ENCODE measurements at regions not wholly inside any gene's neighbourhood (a gene's known extent, or its start where the extent isn't known, plus 50 kb on each side); places are given as distances from the start of the nearest gene placed in this dataset.

DNA sequence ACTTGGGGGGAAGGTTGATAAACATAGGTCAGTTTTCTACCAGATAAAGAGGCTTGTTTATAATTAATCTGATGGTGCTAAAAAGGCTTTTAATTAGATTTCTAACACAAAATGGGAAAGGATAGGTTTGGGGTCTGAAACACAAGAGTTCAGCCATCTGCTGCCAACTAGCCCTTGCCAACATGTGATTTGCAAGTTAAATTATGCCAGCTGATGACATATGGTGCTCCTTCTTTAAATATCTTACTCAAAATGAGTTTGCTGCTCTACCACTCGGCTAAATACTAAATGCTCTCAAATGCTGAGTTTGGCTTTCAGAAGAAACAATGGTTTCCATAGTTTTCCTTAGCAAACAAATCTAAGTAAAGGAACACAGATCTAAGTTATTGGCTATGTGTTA is 557.8 kb upstream of the CCDC54 start:
- H3K36me3 ChIP-seq (ENCODE audit: insufficient read depth, low read length): no peaks in the 10 kb centered on the region
- no peaks in the 10 kb centered on the region for H3K79me2 ChIP-seq (ENCODE audit: low read length)
- H3K4me3 ChIP-seq (ENCODE audit: low read length): no peak overlapping the region
- no peaks in the 10 kb centered on the region for H3K27me3 ChIP-seq (ENCODE audit: low read length)
- H3K4me2 ChIP-seq (ENCODE audit: low read depth, low read length, poor library complexity, severe bottlenecking): no peak overlapping the region
- H4K20me1 ChIP-seq (ENCODE audit: insufficient read depth, low read depth, low read length): no peaks in the 10 kb centered on the region
- peaks cover 3% of the 10 kb centered on the region; the same call in 1 of the 2 replicates for H3K4me1 ChIP-seq (ENCODE audit: low read length)
- H2AFZ ChIP-seq (ENCODE audit: low read length): no peak overlapping the region
- H3K27ac ChIP-seq (ENCODE audit: low read length): no peak overlapping the region
- H3K9me2 ChIP-seq (replicated peaks; ENCODE audit: insufficient read depth, low read length): no peaks in the 10 kb centered on the region
- H3K9ac ChIP-seq (ENCODE audit: low read length): no peak overlapping the region
- H3K9me3 ChIP-seq (ENCODE audit: low read length): no peaks in the 10 kb centered on the region
- DNase-seq: no peak

DNA sequence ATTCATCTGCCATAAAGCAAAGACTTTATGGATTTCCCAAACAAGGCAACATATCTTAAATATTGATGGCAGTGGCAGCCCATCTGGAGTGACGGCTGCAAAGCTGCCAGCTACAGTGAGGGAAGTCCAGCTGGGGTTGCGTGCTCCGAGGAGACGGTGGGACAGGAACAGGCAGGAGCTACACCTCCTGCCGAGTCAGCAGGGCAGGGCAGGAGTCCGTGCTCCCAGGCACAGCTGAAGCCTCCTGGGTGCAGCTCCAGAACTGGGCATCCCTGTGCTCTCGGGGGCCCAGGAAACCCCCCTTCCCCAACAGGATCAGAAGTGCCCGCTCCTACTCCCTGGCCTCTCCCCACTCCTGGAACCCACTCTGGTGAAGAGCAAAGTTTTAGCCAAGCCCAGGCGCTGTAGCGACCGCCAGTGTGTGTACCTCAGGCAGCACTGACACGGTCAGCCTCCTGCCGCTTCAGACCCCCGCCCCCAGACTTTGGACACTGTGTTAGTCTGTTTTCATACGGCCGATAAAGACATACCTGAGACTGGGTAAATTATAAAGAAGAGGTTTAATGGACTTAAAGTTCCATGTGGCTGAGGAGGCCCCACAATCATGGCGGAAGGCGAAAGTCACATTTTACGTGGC is 556.4 kb upstream of the CCDC54 start:
- Histone ChIP-seq H3K9me3 (ENCODE audit: low read length) (no peaks in the 10 kb centered on the region), H3K4me2 (ENCODE audit: low read depth, low read length, poor library complexity, severe bottlenecking) (no peak overlapping the region), H3K4me3 (ENCODE audit: low read length) (no peak overlapping the region), H3K9ac (ENCODE audit: low read length) (no peak overlapping the region), H3K27ac (ENCODE audit: low read length) (no peak overlapping the region), H3K4me1 (ENCODE audit: low read length) (peaks cover 3% of the 10 kb centered on the region; the same call in 1 of the 2 replicates), H4K20me1 (ENCODE audit: insufficient read depth, low read depth, low read length) (no peaks in the 10 kb centered on the region), H2AFZ (ENCODE audit: low read length) (no peak overlapping the region), H3K9me2 (replicated peaks; ENCODE audit: insufficient read depth, low read length) (no peaks in the 10 kb centered on the region), H3K79me2 (ENCODE audit: low read length) (no peaks in the 10 kb centered on the region), H3K27me3 (ENCODE audit: low read length) (no peaks in the 10 kb centered on the region), H3K36me3 (ENCODE audit: insufficient read depth, low read length) (no peaks in the 10 kb centered on the region)
- peak; percentile 36 for DNase-seq

DNA sequence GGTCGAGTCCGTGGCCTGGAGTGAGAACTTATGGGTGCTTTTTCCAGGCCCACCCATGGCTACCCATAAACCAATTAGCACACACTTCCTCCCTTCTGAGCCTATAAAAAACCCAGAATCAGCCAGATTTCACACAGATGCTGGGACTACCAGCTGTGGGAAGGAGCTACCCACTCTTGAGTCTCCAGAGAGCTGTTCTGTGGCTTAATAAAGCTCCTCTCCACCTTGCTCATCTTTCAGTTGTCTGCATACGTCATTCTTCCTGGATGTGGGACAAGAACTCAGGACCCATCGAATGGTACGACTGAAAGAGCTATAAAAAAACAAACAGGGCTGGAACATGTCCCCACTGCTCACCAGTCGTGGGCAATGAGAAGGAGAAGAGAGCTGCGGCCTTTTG is 555.4 kb upstream of the CCDC54 start:
- Histone ChIP-seq H3K79me2 (ENCODE audit: low read length) (no peaks in the 10 kb centered on the region), H3K36me3 (ENCODE audit: insufficient read depth, low read length) (no peaks in the 10 kb centered on the region), H3K4me1 (ENCODE audit: low read length) (peaks cover 3% of the 10 kb centered on the region; the same call in 1 of the 2 replicates), H4K20me1 (ENCODE audit: insufficient read depth, low read depth, low read length) (no peaks in the 10 kb centered on the region), H3K27me3 (ENCODE audit: low read length) (no peaks in the 10 kb centered on the region), H3K9ac (ENCODE audit: low read length) (no peak overlapping the region), H3K4me2 (ENCODE audit: low read depth, low read length, poor library complexity, severe bottlenecking) (no peak overlapping the region), H3K27ac (ENCODE audit: low read length) (no peak overlapping the region), H3K9me2 (replicated peaks; ENCODE audit: insufficient read depth, low read length) (no peaks in the 10 kb centered on the region), H3K4me3 (ENCODE audit: low read length) (no peak overlapping the region), H2AFZ (ENCODE audit: low read length) (no peak overlapping the region), H3K9me3 (ENCODE audit: low read length) (no peaks in the 10 kb centered on the region)
- DNase-seq: no peak

DNA sequence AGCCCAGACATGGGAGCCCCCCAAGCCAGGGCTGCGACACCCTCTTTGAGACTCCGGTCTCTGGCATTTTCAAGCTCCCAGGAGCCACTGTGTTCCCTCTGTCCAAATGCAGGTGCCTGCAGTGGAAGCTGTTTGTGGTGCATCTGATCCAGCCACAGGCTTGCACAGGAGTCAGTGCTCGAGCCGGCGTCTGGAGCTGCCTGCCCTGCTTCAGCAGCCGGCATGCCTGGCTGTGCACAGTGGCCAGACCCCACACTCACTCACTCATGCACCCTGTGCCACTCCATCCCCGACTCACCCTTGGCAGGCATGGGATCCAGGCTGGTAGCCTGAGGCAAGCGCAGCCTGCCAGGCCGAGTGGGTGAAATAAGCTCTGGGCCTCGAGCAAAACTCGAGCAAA is 555.0 kb upstream of the CCDC54 start:
- no peak overlapping the region for H3K4me3 ChIP-seq (ENCODE audit: low read length)
- H3K27me3 ChIP-seq (ENCODE audit: low read length): no peaks in the 10 kb centered on the region
- no peaks in the 10 kb centered on the region for H3K79me2 ChIP-seq (ENCODE audit: low read length)
- H3K9me2 ChIP-seq (replicated peaks; ENCODE audit: insufficient read depth, low read length): no peaks in the 10 kb centered on the region
- no peak overlapping the region for H3K4me2 ChIP-seq (ENCODE audit: low read depth, low read length, poor library complexity, severe bottlenecking)
- H4K20me1 ChIP-seq (ENCODE audit: insufficient read depth, low read depth, low read length): no peaks in the 10 kb centered on the region
- no peak overlapping the region for H2AFZ ChIP-seq (ENCODE audit: low read length)
- no peaks in the 10 kb centered on the region for H3K36me3 ChIP-seq (ENCODE audit: insufficient read depth, low read length)
- H3K9me3 ChIP-seq (ENCODE audit: low read length): no peaks in the 10 kb centered on the region
- H3K4me1 ChIP-seq (ENCODE audit: low read length): peaks cover 3% of the 10 kb centered on the region; the same call in 1 of the 2 replicates
- no peak overlapping the region for H3K27ac ChIP-seq (ENCODE audit: low read length)
- H3K9ac ChIP-seq (ENCODE audit: low read length): no peak overlapping the region
- no peak for DNase-seq

DNA sequence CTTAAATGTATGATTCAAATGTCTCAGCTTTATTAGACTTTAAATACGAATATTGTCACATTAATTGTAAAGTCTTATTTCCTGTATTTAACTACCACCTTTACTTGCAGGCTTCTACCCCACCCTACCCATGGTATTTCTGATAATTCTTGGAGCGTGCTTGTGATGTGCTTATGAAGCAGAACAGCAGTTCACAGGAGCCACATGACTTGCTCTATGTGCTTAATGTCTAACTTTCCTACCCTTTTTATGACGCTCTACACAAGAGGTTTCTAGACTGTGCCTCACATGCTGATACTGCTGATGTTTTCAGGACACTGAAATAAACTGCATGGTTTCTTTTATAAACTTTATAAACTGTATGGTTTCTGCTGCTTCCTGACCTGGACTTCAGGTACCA is 553.5 kb upstream of the CCDC54 start:
- H3K4me2 ChIP-seq (ENCODE audit: low read depth, low read length, poor library complexity, severe bottlenecking): no peak overlapping the region
- H3K9me3 ChIP-seq (ENCODE audit: low read length): no peaks in the 10 kb centered on the region
- no peak overlapping the region for H2AFZ ChIP-seq (ENCODE audit: low read length)
- no peaks in the 10 kb centered on the region for H3K27me3 ChIP-seq (ENCODE audit: low read length)
- DNase-seq: peak; percentile 20
- H3K79me2 ChIP-seq (ENCODE audit: low read length): no peaks in the 10 kb centered on the region
- no peaks in the 10 kb centered on the region for H4K20me1 ChIP-seq (ENCODE audit: insufficient read depth, low read depth, low read length)
- H3K4me1 ChIP-seq (ENCODE audit: low read length): peaks cover 3% of the 10 kb centered on the region; the same call in 1 of the 2 replicates
- no peak overlapping the region for H3K9ac ChIP-seq (ENCODE audit: low read length)
- H3K9me2 ChIP-seq (replicated peaks; ENCODE audit: insufficient read depth, low read length): no peaks in the 10 kb centered on the region
- no peak overlapping the region for H3K4me3 ChIP-seq (ENCODE audit: low read length)
- H3K36me3 ChIP-seq (ENCODE audit: insufficient read depth, low read length): no peaks in the 10 kb centered on the region
- no peak overlapping the region for H3K27ac ChIP-seq (ENCODE audit: low read length)

DNA sequence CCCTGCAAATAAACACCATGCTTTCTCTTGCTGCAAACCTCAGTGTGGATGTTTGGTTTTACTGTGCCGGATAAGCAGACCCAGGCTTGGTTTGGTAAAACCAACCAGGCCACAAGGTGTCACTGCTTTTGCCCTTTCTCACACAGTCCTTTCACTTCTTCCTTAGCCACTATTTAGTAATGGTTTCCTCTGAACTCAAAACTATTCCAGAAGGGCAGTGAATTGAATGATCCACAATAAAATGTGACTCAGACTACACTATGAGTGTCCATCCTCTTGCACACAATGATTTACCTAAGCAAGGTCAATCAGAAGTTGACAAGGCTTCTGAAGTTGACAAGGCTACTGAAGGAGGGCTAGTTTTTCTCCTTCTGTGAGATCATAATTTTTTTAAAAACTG is 552.4 kb upstream of the CCDC54 start:
- H3K9me3 ChIP-seq (ENCODE audit: low read length): no peaks in the 10 kb centered on the region

DNA sequence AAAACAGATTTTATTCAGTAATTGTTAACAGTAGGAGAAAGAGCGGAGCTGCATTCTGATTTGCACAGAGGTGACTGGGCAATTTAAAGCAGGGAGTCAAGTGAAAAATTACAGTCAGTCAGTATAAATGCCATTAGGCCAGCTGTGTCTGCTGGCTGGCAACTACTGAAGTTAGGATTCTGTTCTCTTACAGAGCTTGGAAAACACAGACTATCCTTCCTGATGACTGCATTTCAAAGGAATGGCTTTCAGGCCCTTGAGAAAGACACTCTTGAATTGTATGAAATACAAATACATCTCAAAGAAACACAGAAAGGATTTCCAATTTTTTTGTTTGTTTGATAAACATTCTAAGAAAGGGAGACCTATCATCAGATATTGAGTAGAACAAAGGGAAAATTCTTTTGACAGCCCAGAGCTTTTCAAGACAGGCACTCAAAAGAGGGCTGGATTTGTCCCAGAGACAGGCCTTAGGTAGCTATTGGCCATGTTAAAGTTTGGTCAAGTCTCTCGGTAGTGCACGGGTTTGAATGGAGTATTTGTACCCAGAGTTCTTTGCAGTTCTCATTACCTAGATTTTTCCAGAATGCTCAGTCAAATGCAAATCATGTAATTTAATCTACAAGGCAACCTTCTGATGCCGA is 551.2 kb upstream of the CCDC54 start:
- Histone ChIP-seq H3K36me3 (ENCODE audit: insufficient read depth, low read length) (no peaks in the 10 kb centered on the region), H3K4me2 (ENCODE audit: low read depth, low read length, poor library complexity, severe bottlenecking) (no peak overlapping the region), H3K4me3 (ENCODE audit: low read length) (no peak overlapping the region)

More for the DNA sequence above, 552.4 kb upstream of the CCDC54 start:
- Histone ChIP-seq H3K27me3 (ENCODE audit: low read length) (no peaks in the 10 kb centered on the region), H2AFZ (ENCODE audit: low read length) (no peak overlapping the region), H3K9me2 (replicated peaks; ENCODE audit: insufficient read depth, low read length) (no peaks in the 10 kb centered on the region), H3K36me3 (ENCODE audit: insufficient read depth, low read length) (no peaks in the 10 kb centered on the region), H3K9ac (ENCODE audit: low read length) (no peak overlapping the region), H3K4me3 (ENCODE audit: low read length) (no peak overlapping the region), H3K4me2 (ENCODE audit: low read depth, low read length, poor library complexity, severe bottlenecking) (no peak overlapping the region), H3K79me2 (ENCODE audit: low read length) (no peaks in the 10 kb centered on the region), H3K4me1 (ENCODE audit: low read length) (no peaks in the 10 kb centered on the region), H3K27ac (ENCODE audit: low read length) (no peak overlapping the region), H4K20me1 (ENCODE audit: insufficient read depth, low read depth, low read length) (no peaks in the 10 kb centered on the region)
- peak; percentile 61 for DNase-seq

DNA sequence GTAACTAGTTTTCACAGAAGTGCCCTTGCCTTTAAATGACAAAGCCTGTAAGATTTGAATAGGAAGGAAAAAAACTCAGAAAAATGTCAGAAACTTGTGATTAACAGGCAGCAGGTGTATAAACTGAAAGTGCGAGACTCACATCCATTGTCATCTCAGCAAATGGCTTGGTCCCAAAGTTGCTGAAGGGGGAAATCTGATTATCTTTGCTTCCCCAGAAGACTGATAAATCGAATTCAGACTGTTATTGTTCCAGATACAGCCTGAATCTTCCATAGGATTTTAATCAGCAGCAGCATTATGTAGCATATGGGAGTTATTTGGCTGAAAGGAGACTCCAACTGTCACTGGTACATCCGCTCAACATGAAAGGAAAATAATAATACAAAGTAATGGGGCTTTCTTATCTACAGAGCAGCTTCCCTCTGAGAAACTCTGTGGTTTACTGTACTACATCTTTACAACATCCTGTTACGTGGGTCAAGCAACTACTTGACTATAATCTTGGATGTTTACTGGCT is 550.4 kb upstream of the CCDC54 start:
- no peak overlapping the region for H3K9ac ChIP-seq (ENCODE audit: low read length)
- no peaks in the 10 kb centered on the region for H3K4me1 ChIP-seq (ENCODE audit: low read length)
- H3K9me3 ChIP-seq (ENCODE audit: low read length): no peaks in the 10 kb centered on the region
- no peak overlapping the region for H3K4me2 ChIP-seq (ENCODE audit: low read depth, low read length, poor library complexity, severe bottlenecking)
- DNase-seq: no peak
- no peaks in the 10 kb centered on the region for H4K20me1 ChIP-seq (ENCODE audit: insufficient read depth, low read depth, low read length)
- H3K27me3 ChIP-seq (ENCODE audit: low read length): no peaks in the 10 kb centered on the region
- no peak overlapping the region for H3K4me3 ChIP-seq (ENCODE audit: low read length)
- H3K36me3 ChIP-seq (ENCODE audit: insufficient read depth, low read length): no peaks in the 10 kb centered on the region
- no peak overlapping the region for H3K27ac ChIP-seq (ENCODE audit: low read length)
- no peak overlapping the region for H2AFZ ChIP-seq (ENCODE audit: low read length)
- H3K79me2 ChIP-seq (ENCODE audit: low read length): no peaks in the 10 kb centered on the region
- no peaks in the 10 kb centered on the region for H3K9me2 ChIP-seq (replicated peaks; ENCODE audit: insufficient read depth, low read length)

More for the DNA sequence above, 551.2 kb upstream of the CCDC54 start:
- Histone ChIP-seq H3K79me2 (ENCODE audit: low read length) (no peaks in the 10 kb centered on the region), H3K9me3 (ENCODE audit: low read length) (no peaks in the 10 kb centered on the region), H3K9me2 (replicated peaks; ENCODE audit: insufficient read depth, low read length) (no peaks in the 10 kb centered on the region), H3K27me3 (ENCODE audit: low read length) (no peaks in the 10 kb centered on the region), H3K9ac (ENCODE audit: low read length) (no peak overlapping the region), H3K4me1 (ENCODE audit: low read length) (no peaks in the 10 kb centered on the region), H3K27ac (ENCODE audit: low read length) (no peak overlapping the region), H4K20me1 (ENCODE audit: insufficient read depth, low read depth, low read length) (no peaks in the 10 kb centered on the region), H2AFZ (ENCODE audit: low read length) (no peak overlapping the region)
- DNase-seq: no peak

Data from Karpas-422 (cell line).